OCI-LY3 (cell line): ENCODE measurements at regions not wholly inside any gene's neighbourhood (a gene's known extent, or its start where the extent isn't known, plus 50 kb on each side); places are given as distances from the start of the nearest gene placed in this dataset.

Experiments used
- CTCF ChIP-seq: fragments of 200-600, 300-600 bp; sonication (generic); IDR thresholded peaks from 2 replicates; pipeline ENCODE4 v1.5.1; 2014; ENCODE audit warnings: antibody characterized with exemption, low read length, low read depth
- EZH2phosphoT487 ChIP-seq: fragments of 200-600 bp; shearing (Covaris generic); IDR thresholded peaks from 2 replicates; pipeline ENCODE4 v1.6.1; 2018; ENCODE audit warnings: antibody characterized with exemption, mixed run types, low read depth

GRCh38 chr3:177931346-177931745 lies 604.9 kb upstream of the KCNMB2 start:
- TF ChIP-seq CTCF = no peak
- TF ChIP-seq EZH2phosphoT487 = no peak
